Ovary (tissue), 7 donors: ENCODE measurements at regions not wholly inside any gene's neighbourhood (a gene's known extent, or its start where the extent isn't known, plus 50 kb on each side); places are given as distances from the start of the nearest gene placed in this dataset.

ENCODE experiments used
- DNase-seq, 5 donors: peaks; one replicate each; pipeline ENCODE4 v3.0.0-alpha.2; 2019 to 2020
- H3K27ac ChIP-seq, 2 donors: fragments of 200-600 bp; one replicate each; pipeline versions ENCODE4 v1.5.1 to v1.8.0; 2019 to 2022
- H3K27me3 ChIP-seq: fragments of 200-600 bp; one replicate; pipeline ENCODE4 v1.8.0; 2022
- H3K36me3 ChIP-seq: fragments of 200-600 bp; sonication (generic); one replicate; pipeline ENCODE4 v1.5.1; 2019
- H3K4me1 ChIP-seq: one replicate; pipeline ENCODE4 v1.8.1; 2013; ENCODE audit warnings: mild to moderate bottlenecking, moderate library complexity; ENCODE audit not compliant: insufficient read depth
- H3K4me3 ChIP-seq: fragments of 200-600 bp; sonication (generic); one replicate; pipeline ENCODE4 v1.5.1; 2017
- H3K9me3 ChIP-seq, 2 donors: fragments of 200-600 bp in 1 of 2; sonication (generic) in 1 of 2; one replicate each; pipeline versions ENCODE4 v1.5.1 to v1.8.1; 2013 to 2019; ENCODE audit warnings: mild to moderate bottlenecking in 1 of 2, moderate library complexity in 1 of 2
- CTCF ChIP-seq, 3 donors: fragments of 450-650 bp in 2 of 3; fragments of 200-600 bp in 1 of 3; IDR thresholded peaks; one replicate each; pipeline versions ENCODE4 v1.5.1 to v1.8.0; 2016 to 2022; ENCODE audit warnings: antibody characterized with exemption in 3 of 3, mild to moderate bottlenecking in 1 of 3
- EP300 ChIP-seq: sonication (generic); formaldehyde crosslinking; IDR thresholded peaks from one replicate; pipeline ENCODE4 v1.6.1; 2017; ENCODE audit warnings: antibody characterized with exemption
- POLR2A ChIP-seq: fragments of 450-650 bp; IDR thresholded peaks from one replicate; pipeline ENCODE4 v1.6.1; 2017; ENCODE audit warnings: antibody characterized with exemption, mild to moderate bottlenecking, moderate library complexity
- WGBS, 3 donors: extraction: QIAGEN DNeasy Blood & Tissue Kit in 1 of 3; methylation state at CpG; one replicate each; pipeline versions ENCODE4 v1.1.5 to v1.1.7; 2013 to 2017; 5-methylcytosine and 5-hydroxymethylcytosine counted together
- intact Hi-C, 4 donors: fragments of 100-400 bp; cut with DNase I; formaldehyde crosslinking; loops; one replicate each; pipeline versions ENCODE4 v1.11.0 to v1.15.1; 2022 to 2023
- donor health status: DM: no; HTN: no; CAD: no; lungs with moderate emphysema.
- donor health status: DM: no; HTN: no; CAD: no.
- donor health status: Bipolar disorder and iron deficiency.
- donor health status: DM: no; HTN: no; CAD: no.
- donor health status: DM: yes; HTN: yes; CAD: no.

DNA sequence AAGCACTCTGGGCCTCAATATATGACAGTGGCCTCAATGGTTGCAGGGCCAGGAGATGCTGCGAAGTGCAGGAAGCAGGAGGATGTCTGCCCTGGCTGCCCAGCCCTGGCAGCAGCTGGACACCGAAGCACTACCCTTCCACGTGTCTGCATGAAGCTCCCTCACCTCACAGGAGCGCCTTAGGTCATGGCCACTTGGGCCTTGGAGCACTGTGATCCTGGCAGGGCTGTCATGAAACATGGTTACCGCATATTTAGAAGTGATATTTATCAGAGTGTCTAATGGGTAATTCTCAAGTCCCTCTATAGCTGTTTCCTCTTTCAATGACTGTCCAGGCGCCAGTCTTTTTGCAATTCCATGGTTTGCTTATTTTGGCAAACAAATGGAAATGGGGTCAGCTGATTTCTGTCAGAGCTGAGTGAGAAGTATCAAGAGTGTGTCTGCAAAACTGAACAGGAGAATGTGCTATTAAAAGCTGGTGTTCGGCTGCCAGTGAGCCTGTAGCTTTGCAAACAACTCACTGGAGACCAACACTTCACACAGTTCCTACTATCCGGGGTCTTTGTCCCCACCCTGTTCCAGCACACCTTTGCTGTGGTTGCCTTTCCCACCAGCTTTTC, 285.9 kb downstream of the KIF4B start:
- TF ChIP-seq POLR2A = no peak
- no peak for TF ChIP-seq CTCF (IDR thresholded peaks at IDR 0.05)
- TF ChIP-seq EP300 = no peak
- H3K4me1 ChIP-seq = no peaks in the 10 kb centered on the region
- H3K4me3 ChIP-seq = no peak overlapping the region
- DNase-seq = no peak
- no peaks in the 10 kb centered on the region for H3K27me3 ChIP-seq
- H3K27ac ChIP-seq = no peak overlapping the region
- no peaks in the 10 kb centered on the region for H3K36me3 ChIP-seq
- 69 to 78% (median 71%) methylated on average over 8 of the region's 8 CpGs for WGBS, 3 donors
- H3K9me3 ChIP-seq = no peaks in the 10 kb centered on the region
- intact Hi-C loops = no loop called here

- 57 to 72% (median 59%) methylated on average over 3 of the region's 3 CpGs for WGBS, 3 donors
- no peak overlapping the region for H3K27ac ChIP-seq
- intact Hi-C loops = no loop called here
Observed at GRCh38 chr5:155303120-155303519, 289.6 kb downstream of the KIF4B start.

DNA sequence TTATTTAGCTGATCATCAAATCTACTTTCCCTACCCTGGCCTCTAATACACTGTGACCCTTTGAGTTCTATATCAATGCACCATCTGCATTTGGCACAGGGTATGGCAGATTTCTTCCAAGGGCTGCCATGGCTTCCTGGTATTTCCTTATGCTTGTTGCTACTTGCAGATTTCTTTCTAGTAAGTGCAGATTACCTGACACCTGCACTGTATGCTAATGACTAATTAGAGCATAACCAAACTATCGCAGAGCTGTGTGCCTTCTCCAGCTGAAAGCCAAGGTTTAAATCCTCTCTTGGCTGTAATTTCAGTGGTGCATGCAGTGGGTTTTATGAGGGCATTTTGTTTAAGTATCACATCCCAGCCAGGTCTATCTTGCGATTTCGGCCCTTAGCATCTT, 293.7 kb downstream of the KIF4B start:
- Histone ChIP-seq H3K9me3 (no peaks in the 10 kb centered on the region), H3K36me3 (no peaks in the 10 kb centered on the region), H3K27me3 (no peaks in the 10 kb centered on the region), H3K4me3 (no peak overlapping the region), H3K27ac (no peak overlapping the region), H3K4me1 (no peaks in the 10 kb centered on the region)
- DNase-seq = no peak
- TF ChIP-seq EP300 (no peak), CTCF (IDR thresholded peaks at IDR 0.05) (no peak), POLR2A (no peak)
- intact Hi-C loops = no loop called here
- 96 to 98% (median 97%) methylated on average over 3 of the region's 3 CpGs for WGBS, 3 donors

More at GRCh38 chr5:155303120-155303519, 289.6 kb downstream of the KIF4B start:
- no peak overlapping the region for H3K4me3 ChIP-seq
- no peak for DNase-seq
- H3K9me3 ChIP-seq = no peaks in the 10 kb centered on the region
- no peaks in the 10 kb centered on the region for H3K27me3 ChIP-seq
- H3K36me3 ChIP-seq = no peaks in the 10 kb centered on the region
- H3K4me1 ChIP-seq = no peaks in the 10 kb centered on the region
- TF ChIP-seq EP300 (no peak), CTCF (IDR thresholded peaks at IDR 0.05) (no peak), POLR2A (no peak)

DNA sequence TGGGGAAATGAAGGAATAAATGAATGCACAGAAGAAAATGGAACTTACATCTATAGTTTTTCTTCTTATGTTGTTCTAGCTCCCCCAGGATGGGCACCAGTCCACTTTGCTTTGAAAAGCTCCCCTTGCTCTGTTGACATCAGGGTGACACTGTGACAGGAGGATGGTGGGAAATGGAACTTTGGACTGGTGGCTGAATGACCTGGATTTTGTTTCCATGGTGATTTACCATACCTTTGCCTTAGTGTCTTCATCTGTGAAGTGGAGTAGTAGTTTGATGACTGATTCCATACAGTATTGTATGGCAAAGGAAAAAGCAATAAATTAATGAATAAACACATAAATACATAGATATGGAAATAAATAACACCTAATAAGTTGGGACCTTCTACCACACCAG, 294.7 kb downstream of the KIF4B start:
- H3K4me3 ChIP-seq = no peak overlapping the region
- H3K27me3 ChIP-seq = no peaks in the 10 kb centered on the region
- intact Hi-C loops = no loop called here
- H3K36me3 ChIP-seq = no peaks in the 10 kb centered on the region
- TF ChIP-seq CTCF (IDR thresholded peaks at IDR 0.05) (no peak), EP300 (no peak), POLR2A (no peak)
- no peak overlapping the region for H3K27ac ChIP-seq
- DNase-seq = no peak
- H3K4me1 ChIP-seq = no peaks in the 10 kb centered on the region
- H3K9me3 ChIP-seq = no peaks in the 10 kb centered on the region
